ENCODE measurements at regions not wholly inside any gene's neighbourhood (a gene's known extent, or its start where the extent isn't known, plus 50 kb on each side); places are given as distances from the start of the nearest gene placed in this dataset.
"Not testable (repeated sequence)": the region's sequence is repeated elsewhere in the genome, so short reads cannot be mapped to it uniquely, and the experiment has no call there.

GRCh38 chr7:10346032-10346431 is 627.6 kb upstream of the PHF14 start:
- DNase-seq: no peak

GRCh38 chr7:10355816-10356215 is 617.9 kb upstream of the PHF14 start:
- DNase-seq: no peak

GRCh38 chr7:10360050-10360449 is 613.6 kb upstream of the PHF14 start:
- no peak for DNase-seq

GRCh38 chr7:10401793-10402192 is 571.9 kb upstream of the PHF14 start:
- no peak for DNase-seq

- peak; percentile 5 for DNase-seq
Observed at GRCh38 chr7:10412422-10413019, 561.2 kb upstream of the PHF14 start.

- DNase-seq: no peak
Observed at GRCh38 chr7:10418985-10419384, 554.7 kb upstream of the PHF14 start.

- no peak for DNase-seq
Observed at GRCh38 chr7:10429031-10429430, 544.6 kb upstream of the PHF14 start.

- DNase-seq: no peak
Observed at GRCh38 chr7:10429511-10429910, 544.2 kb upstream of the PHF14 start.

- no peak for DNase-seq
Observed at GRCh38 chr7:10436302-10436701, 537.4 kb upstream of the PHF14 start.

- no peak for DNase-seq
Observed at GRCh38 chr7:10439027-10439426, 534.6 kb upstream of the PHF14 start.

- DNase-seq: no peak
Observed at GRCh38 chr7:10455936-10456335, 517.7 kb upstream of the PHF14 start.

- DNase-seq: no peak
Observed at GRCh38 chr7:10460474-10460873, 513.2 kb upstream of the PHF14 start.

- DNase-seq: no peak
Observed at GRCh38 chr7:10463701-10464100, 510.0 kb upstream of the PHF14 start.

- DNase-seq: not testable (repeated sequence)
Observed at GRCh38 chr7:10465536-10465935, 508.1 kb upstream of the PHF14 start.

GRCh38 chr7:10468908-10469307 is 504.8 kb upstream of the PHF14 start:
- DNase-seq: no peak

GRCh38 chr7:10469476-10469875 is 504.2 kb upstream of the PHF14 start:
- DNase-seq: no peak

GRCh38 chr7:10471280-10472058 is 502.2 kb upstream of the PHF14 start:
- no peak for DNase-seq

GRCh38 chr7:10472115-10472514 is 501.6 kb upstream of the PHF14 start:
- no peak for DNase-seq

GRCh38 chr7:10473569-10473968 is 500.1 kb upstream of the PHF14 start:
- no peak for DNase-seq

GRCh38 chr7:10474048-10474447 is 499.6 kb upstream of the PHF14 start:
- no peak for DNase-seq

GRCh38 chr7:10475940-10476641 is 497.6 kb upstream of the PHF14 start:
- DNase-seq: no peak

GRCh38 chr7:10476642-10477041 is 497.0 kb upstream of the PHF14 start:
- no peak for DNase-seq

GRCh38 chr7:10483671-10484070 is 490.0 kb upstream of the PHF14 start:
- no peak for DNase-seq

- DNase-seq: no peak
Observed at GRCh38 chr7:10484767-10485166, 488.9 kb upstream of the PHF14 start.
